SK-N-MC (cell line): ENCODE measurements at regions not wholly inside any gene's neighbourhood (a gene's known extent, or its start where the extent isn't known, plus 50 kb on each side); places are given as distances from the start of the nearest gene placed in this dataset.

Experiments used
- DNase-seq: peaks from one replicate; pipeline ENCODE4 v3.0.0-alpha.2; 2011; ENCODE audit warnings: low read depth, low spot score
- H3K27ac ChIP-seq: fragments of 200-600 bp; sonication (generic); 2 replicates; pipeline ENCODE4 v1.5.1; 2016; ENCODE audit warnings: mixed run types
- H3K36me3 ChIP-seq: fragments of 200-600 bp; sonication (generic); 2 replicates; pipeline ENCODE4 v1.6.1; 2017; ENCODE audit warnings: antibody characterized with exemption, low read length, mixed read lengths; ENCODE audit not compliant: insufficient read depth
- H3K4me3 ChIP-seq: fragments of 200-600 bp; sonication (generic); 2 replicates; pipeline ENCODE4 v1.5.1; 2016
- H3K9ac ChIP-seq: fragments of 200-600 bp; sonication (generic); 2 replicates; pipeline ENCODE4 v1.8.0; 2017; ENCODE audit warnings: mixed run types, mixed read lengths; ENCODE audit not compliant: insufficient read length
- H3K9me3 ChIP-seq: fragments of 200-600 bp; sonication (generic); 2 replicates; pipeline ENCODE4 v1.6.1; 2017; ENCODE audit warnings: low read depth, mild to moderate bottlenecking, antibody characterized with exemption, low read length, moderate library complexity, mixed read lengths
- EZH2 ChIP-seq: fragments of 200-600 bp; sonication (generic); IDR thresholded peaks from one replicate; pipeline ENCODE4 v1.6.1; 2017; ENCODE audit warnings: antibody characterized with exemption
- FOXP2 ChIP-seq: optimal IDR thresholded peaks from 2 replicates; pipeline ENCODE3; 2011; ENCODE audit warnings: mild to moderate bottlenecking, moderate library complexity; ENCODE audit not compliant: insufficient read depth; ENCODE audit errors: extremely low read length, control extremely low read depth
- POLR2AphosphoS5 ChIP-seq: IDR thresholded peaks from 2 replicates; pipeline ENCODE4 v1.6.1; 2012; ENCODE audit warnings: mild to moderate bottlenecking, low read depth, low read length, borderline replicate concordance

DNA sequence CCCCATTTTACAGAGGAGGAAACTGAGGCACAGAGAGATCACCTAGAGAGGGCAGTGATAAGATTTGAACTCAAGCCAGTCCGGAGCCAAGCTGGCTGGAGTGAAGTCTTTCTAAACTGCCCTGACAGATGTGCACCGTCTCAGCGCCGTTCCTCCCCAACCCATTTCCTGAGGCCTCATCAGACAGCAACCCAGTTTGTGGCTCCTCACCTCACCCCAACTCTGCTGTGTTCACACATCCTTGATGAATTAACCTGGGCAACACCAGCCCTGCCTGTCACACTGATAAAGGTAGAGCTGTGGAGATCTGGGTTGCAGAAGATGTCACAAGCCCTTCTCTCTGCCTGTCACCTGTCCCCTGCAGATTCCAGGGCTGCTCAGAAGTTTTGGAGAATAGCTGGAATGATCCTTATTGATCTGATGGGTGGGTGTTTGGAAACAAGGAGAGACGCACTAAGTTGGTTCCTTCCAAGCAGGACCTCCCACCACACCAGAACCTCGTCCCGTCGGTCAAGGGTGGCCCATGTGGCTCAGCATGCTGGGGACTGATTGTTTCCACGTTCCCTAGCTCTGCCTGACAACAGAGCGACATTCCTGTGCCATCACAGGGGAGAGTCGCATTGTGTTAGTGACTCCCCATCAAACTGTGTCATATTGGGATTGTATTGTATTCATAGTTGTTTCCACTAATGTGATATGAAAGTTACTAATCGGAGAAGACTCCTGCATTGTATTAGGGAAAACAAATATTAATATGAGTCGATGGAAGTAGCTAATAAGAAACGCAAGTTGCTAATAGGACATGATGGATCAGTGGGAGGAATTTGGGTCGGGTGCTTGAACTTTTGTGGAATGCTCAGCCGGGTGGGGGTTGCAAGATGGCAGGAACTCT is 200.6 kb downstream of the PHETA1 start:
- TF ChIP-seq POLR2AphosphoS5 (no peak), EZH2 (no peak), FOXP2 (no peak)
- Histone ChIP-seq H3K9me3 (no peaks in the 10 kb centered on the region), H3K9ac (no peak overlapping the region), H3K27ac (no peak overlapping the region), H3K36me3 (no peaks in the 10 kb centered on the region), H3K4me3 (no peak overlapping the region)
- DNase-seq: no peak

DNA sequence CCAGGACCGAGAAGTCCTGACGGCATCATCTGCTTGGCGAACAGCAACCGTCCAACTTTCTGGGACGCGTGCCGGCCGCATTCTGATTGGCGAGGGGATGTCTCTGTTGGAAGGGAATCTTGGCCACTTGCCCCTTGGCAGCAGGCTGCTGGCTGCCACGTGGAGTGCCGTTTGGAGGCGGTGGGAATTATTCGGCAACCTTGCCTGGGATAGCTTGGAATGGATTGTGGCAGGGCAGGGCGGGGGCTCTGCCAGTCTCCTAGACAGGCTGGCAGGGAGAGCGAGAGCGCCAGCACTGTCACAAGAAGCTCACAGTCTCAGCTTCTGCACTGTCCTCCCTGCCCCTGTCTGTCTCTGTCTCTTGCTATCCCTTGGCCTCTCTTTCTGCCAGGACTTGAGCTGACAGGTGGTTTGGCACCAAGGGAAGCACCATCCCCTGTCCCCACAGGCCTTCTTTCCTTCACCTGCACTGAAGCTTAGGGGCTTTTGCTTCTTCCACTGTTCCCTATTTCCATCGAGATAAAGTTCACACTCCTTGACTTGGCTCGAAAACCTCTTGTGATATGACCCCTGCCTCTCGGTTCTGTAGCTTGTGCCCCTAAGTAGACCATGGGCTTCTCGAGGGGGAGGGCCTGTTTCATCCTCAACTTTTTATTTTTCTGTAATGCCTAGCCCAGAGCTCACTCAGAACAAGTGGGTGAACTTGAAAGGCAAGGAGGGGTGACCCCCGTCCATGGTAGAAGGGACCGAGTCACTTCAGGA is 201.9 kb downstream of the PHETA1 start:
- no peak for TF ChIP-seq FOXP2
- no peak for TF ChIP-seq EZH2
- TF ChIP-seq POLR2AphosphoS5: no peak
- Histone ChIP-seq H3K4me3 (no peak overlapping the region), H3K9ac (no peak overlapping the region), H3K36me3 (no peaks in the 10 kb centered on the region), H3K9me3 (no peaks in the 10 kb centered on the region), H3K27ac (no peak overlapping the region)
- no peak for DNase-seq

DNA sequence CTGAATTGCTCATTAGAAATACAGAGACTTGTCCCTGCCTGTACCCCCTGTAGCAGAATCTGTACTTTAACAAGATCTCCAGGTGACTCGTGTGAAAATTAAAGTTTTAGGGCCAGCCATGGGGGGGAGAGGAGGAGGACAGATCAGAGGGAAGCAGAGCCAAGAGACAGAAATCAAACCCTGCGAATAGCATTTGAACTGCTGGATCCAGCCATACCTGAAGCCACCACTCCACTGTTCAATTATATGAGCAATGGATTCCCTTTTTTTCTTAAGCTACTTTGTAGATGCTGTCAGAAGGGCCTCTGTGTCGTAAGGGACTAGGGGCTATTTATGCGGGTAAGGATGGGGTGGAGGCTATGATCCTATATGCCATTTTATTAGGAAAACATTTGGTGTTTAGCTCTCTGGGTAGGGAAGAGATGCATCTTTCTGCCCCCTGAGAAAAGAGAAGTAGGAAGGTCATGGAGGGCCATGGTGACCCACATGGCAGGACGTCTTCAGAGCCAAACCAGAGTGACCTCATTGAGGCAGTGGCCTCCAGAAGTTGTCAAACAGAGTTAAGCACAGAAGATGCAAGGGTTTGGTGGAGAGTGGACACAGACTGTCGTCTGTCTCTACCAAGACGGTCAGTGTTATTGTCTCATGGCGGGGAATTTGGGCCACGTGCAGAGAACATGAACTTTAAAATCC is 203.9 kb downstream of the PHETA1 start:
- Histone ChIP-seq H3K9ac (no peak overlapping the region), H3K4me3 (no peak overlapping the region), H3K27ac (no peak overlapping the region), H3K9me3 (no peaks in the 10 kb centered on the region), H3K36me3 (no peaks in the 10 kb centered on the region)
- TF ChIP-seq POLR2AphosphoS5 (no peak), FOXP2 (no peak), EZH2 (no peak)
- no peak for DNase-seq

DNA sequence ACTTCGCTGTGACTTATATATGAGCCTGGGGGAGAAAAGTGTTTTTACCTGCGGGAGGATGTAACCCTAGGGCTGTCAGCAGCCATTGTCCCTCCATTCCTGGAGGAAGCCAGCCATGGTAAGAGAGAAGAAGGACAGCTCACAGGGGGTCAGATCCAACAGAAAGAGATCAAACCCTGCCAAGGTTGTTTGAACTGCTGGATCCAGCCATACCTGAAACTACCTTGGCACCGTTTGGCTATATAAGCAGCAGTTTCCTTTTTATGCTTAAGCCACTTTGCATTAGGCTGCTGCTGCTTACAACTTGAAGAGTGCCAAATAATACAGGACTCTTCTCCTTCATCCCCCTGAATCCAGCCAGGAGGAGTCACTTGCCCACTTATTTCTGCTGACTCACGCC is 205.5 kb downstream of the PHETA1 start:
- no peak for TF ChIP-seq EZH2
- H3K36me3 ChIP-seq: no peaks in the 10 kb centered on the region
- H3K4me3 ChIP-seq: no peak overlapping the region
- H3K27ac ChIP-seq: no peak overlapping the region
- no peaks in the 10 kb centered on the region for H3K9me3 ChIP-seq
- DNase-seq: no peak
- H3K9ac ChIP-seq: no peak overlapping the region

DNA sequence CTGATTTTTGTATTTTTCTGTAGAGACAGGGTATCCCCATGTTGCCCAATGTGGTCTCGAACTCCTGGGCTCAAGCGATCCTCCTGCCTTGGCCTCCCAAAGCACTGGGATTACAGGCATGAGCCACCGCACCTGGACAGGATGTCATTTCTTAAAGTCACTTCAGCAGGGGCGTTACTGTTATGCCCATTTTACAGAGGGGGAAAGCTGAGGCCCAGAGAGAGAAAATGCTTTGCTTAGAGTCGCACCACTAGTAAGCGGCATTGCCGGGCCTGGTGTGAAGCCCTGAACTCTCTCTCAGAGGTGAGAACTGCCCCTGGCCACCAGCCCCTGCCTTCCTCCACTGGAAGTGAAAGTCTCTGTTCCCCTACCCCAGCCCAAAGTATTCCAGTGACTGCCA is 207.0 kb downstream of the PHETA1 start:
- TF ChIP-seq FOXP2 (no peak), POLR2AphosphoS5 (no peak), EZH2 (no peak)
- Histone ChIP-seq H3K27ac (no peak overlapping the region), H3K4me3 (no peak overlapping the region), H3K9me3 (no peaks in the 10 kb centered on the region), H3K9ac (no peak overlapping the region), H3K36me3 (no peaks in the 10 kb centered on the region)
- no peak for DNase-seq

DNA sequence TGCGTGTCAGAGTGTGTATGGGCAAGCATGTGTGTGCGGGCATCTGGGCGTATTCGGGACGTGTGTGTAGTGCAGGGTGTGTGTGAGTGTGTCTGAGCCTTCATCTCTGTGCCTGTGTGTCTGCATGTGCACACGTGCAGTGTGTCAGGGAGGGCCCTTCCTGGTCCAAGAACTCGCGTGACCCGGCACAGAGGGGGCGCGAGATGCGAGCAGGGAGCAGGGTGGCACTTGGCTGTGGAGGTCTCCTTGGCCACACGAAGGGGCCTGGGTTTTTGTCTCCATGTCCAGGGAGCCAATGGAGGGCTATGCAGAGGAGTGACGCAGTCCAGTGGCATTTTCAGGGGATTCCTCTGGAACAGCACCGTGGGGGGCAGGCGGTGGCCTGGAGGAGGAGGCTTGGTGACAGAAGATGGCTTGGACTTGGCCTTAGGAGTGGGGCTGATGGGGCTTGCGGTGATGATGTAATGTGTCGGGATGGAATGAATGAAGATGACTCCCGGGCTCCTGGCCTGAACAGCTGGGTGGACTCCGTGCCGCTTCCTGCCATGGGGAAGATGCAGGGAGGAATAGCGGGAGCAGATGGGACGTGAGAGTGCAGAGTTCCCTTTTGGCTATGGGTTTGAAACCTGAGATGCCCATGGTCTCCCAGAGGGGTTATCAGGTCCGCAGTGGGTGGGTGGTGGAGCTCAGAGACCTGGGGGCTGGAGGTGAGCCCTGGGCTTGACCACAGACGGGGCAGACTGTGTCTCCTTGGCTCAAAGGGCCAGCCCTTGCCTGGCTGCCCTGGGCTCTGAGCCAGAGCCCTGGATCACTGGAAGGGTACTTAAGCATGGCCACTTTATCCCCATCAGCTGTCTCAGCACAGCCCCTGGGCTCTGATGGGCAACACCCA is 208.3 kb downstream of the PHETA1 start:
- H3K36me3 ChIP-seq: no peaks in the 10 kb centered on the region
- DNase-seq: no peak
- H3K9ac ChIP-seq: no peak overlapping the region
- no peaks in the 10 kb centered on the region for H3K9me3 ChIP-seq
- TF ChIP-seq EZH2 (no peak), FOXP2 (no peak), POLR2AphosphoS5 (no peak)
- no peak overlapping the region for H3K4me3 ChIP-seq
- no peak overlapping the region for H3K27ac ChIP-seq

DNA sequence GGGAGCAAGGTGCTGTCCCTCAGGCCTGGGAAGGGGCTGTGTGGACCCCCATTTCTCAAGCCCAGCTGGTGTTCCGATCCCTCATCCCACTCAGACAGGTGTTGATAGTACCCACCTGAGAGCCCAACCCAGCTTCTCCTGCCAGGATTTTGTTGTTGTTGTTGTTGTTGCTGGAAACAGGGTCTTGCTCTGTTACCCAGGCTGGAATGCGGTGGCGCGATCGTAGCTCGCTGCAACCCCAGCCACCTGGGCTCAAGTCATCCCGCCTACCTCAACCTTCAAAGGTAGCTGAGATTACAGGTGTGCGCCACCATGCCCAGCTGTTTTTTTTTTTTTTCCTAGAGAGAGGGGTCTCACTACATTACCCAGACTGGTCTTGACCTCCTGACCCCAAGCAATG is 209.9 kb downstream of the PHETA1 start:
- no peak overlapping the region for H3K9ac ChIP-seq
- TF ChIP-seq POLR2AphosphoS5: no peak
- TF ChIP-seq EZH2: no peak
- no peak for TF ChIP-seq FOXP2
- DNase-seq: no peak
- no peak overlapping the region for H3K4me3 ChIP-seq
- H3K9me3 ChIP-seq: no peaks in the 10 kb centered on the region
- no peak overlapping the region for H3K27ac ChIP-seq
- no peaks in the 10 kb centered on the region for H3K36me3 ChIP-seq
